LoVo (cell line): ENCODE measurements at regions not wholly inside any gene's neighbourhood (a gene's known extent, or its start where the extent isn't known, plus 50 kb on each side); places are given as distances from the start of the nearest gene placed in this dataset.
"Not testable (repeated sequence)": the region's sequence is repeated elsewhere in the genome, so short reads cannot be mapped to it uniquely, and the experiment has no call there.

Experiments
- DNase-seq: peaks from one replicate; pipeline ENCODE4 v3.0.0-alpha.2; 2016; ENCODE audit warnings: low spot score

DNA sequence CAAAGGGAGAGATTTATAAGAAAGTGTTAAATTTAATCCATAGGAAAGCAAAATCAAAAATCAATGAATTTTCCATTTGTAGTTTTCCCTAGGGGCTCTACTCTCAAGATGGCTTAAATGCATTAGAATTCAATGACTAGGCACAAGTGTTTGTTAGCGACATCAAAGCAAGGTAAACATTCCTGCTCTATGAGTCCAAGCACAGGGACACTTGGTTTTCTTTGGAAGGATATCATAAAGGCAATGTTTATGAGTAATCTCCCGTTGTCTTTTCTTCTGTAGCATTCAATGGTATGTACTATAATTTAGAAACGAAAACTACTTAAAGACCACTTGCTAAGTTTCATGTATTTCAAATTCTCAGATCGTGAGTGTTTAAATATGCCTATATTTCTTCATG, 54.8 kb upstream of the ZNF717 start:
- DNase-seq: not testable (repeated sequence)

DNA sequence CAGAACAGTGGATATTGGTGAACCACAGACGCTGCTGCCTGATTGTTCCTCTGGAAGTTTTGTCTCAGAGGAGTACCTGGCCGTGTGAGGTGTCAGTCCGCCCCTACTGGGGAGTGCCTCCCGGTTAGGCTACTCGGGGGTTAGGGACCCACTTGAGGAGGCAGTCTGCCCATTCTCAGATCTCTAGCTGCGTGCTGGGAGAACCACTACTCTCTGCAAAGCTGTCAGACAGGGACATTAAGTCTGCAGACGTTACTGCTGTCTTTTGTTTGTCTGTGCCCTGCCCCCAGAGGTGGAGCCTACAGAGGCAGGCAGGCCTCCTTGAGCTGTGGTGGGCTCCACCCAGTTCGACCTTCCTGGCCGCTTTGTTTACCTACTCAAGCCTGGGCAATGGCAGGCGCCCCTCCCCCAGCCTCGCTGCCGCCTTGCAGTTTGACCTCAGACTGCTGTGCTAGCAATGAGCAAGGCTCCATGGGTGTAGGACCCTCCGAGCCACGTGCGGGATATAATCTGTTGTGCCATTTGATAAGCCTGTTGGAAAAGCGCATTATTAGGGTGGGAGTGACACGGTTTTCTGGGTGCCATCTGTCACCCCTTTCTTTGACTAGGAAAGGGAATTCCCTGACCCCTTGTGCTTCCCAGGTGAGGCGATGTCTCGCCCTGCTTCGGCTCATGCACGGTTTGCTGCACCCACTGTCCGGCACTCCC, 65.1 kb upstream of the ZNF717 start:
- DNase-seq: not testable (repeated sequence)

DNA sequence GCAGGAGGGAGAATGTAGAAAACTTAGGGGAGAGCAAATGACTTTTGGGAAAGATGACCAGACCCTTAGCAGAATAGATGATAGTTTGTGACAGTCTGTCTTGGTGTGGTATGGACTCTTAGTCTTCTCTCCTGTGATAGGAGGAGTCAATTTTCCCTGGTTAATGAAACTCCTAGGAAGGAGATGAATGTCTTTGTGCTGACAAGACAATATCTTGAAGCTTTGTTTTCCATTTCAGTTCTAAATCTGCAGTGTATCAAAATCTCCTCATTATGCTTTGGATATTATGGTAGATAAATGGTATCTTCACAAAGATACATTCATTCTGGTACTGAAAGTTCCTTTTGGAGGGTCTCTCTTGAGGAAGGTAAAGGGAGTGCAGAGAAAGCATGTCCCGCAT, 77.8 kb upstream of the ZNF717 start:
- no peak for DNase-seq

DNA sequence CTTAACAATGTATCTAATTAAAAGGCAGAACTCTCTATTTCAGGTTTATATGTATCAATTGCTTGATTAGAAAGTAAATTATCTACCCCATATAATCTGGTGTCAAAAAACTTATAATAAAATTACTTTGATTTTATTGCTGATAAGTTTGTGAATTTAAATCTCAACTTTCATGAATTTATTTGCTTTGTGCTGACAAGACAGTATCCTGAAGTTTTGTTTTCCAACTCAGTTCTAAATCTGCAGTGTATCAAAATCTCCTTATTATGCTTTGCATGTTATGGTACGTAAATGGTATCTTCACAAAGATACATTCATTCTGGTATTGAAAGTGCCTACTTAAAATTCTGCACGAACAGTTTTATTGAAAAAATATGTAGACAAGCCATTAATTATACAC, 78.5 kb upstream of the ZNF717 start:
- no peak for DNase-seq

DNA sequence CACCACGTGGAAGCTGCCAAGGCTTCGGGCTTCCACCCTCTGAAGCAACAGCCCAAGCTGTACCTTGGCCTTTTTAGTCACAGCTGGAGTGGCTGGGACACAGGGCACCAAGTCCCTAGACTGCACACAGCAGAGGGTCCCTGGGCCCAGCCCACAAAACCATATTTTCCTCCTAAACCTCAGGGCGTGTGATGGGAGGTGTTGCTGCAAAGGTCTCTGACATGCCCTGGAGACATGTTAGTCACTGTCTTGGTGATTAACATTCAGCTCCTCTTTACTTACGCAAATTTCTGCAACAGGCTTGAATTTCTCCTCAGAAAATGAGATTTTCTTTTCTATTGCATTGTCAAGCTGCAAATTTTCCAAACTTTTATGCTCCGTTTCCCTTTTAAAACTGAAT, 98.4 kb upstream of the ZNF717 start:
- DNase-seq: not testable (repeated sequence)

DNA sequence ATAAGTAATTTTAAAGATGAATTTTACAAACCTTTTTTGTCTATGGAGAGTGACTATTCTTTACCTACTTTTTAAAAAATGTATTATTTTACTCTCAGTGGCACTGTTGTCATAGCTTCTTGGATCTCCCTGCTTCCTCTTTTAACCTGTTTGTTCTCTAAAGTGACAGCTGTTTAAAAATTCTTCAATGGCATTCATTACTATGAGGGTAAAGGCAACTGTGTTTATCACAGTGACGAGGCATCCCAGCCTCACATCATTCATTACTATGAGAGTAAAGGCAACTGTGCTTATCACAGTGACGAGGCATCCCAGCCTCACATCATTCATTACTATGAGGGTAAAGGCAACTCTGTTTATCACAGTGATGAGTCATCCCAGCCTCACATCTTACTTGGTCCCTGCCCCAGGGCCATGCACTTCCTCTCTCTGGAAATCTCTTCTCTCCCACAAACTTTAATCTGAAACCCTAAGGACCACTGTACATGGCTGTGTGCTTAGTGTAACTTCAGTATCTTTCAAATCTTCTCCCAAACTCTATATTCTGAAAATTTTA, 101.7 kb upstream of the ZNF717 start:
- DNase-seq: no peak

DNA sequence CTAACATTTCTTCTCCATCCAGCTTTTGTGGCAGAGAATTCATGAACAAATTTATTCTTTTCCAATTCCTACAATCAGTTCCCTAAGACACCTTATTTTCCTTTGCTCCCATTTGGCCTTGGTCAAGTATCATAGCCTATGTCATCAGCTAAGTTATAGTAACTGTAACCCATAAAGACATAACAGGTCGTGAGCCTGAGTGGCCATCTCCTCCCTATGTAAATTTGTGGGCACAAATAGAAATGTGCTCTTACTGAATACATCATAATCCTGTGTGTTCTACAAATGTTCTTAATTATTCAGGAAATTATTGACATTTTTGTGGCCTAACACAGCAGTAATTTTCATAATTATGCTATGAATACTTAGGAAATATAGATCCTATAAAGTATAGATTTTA, 108.9 kb upstream of the ZNF717 start:
- no peak for DNase-seq

DNA sequence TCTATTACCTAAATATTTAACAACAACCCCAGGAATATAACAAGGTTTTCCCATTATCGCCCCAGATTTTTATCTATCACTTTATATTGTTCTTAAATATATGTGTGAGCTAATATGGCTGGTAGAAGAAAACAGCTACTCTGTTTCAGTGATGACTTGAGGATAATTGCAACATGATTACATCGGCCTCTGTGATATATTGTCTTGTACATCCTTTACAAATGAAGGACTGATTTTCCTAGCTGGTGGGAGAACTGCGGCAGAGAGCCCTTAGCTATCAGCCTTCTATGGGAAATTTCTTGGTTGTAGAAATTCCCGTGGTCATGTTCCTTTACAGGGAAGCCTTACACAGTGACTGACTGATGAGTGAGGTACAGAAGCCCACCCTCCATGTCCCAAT, 110.9 kb upstream of the ZNF717 start:
- no peak for DNase-seq

DNA sequence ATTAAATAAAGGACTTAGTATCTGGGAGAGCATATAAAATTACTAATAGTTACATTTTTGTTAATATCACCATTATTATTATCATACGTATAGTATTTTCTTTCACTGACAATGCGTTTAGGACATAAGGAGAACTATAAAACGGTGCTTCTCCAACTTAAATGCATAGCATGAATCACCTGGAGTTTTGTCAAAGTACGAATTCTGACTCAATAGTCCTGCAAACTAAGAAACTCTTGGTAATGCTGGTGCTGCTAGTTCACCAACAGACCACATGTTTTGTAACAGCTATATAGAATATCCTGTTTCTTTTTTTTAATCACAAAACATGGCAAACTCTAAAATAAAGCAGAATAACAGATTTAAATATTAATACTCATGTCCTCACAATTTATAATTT, 116.1 kb upstream of the ZNF717 start:
- DNase-seq: not testable (repeated sequence)

DNA sequence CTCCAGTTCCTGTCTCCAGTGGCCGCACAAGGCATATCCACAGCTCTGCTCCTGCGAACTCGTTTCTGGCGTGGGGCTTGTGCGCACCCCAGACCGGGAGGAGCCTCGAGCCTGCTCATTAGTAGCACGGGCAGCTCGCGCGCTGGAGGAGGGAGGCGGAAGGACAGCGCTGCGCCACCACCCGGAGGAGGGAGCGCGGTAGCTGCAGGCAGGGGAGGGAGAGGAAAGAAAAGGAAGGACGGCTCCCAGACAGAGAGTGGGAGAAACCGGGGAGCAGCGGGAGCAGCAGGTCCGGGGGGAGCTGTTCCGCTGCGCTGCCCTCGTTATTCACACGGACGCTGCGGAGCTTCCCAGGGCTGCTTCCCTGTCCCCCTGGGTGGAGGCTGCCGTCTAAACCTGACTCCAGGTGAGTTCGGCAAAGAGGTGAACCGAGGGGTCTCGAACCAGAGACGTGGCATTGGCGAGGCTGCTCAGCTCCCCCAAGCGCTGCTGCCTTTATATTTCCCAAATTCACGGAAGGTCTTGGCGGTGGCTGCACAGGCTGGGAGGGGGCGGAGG, 121.3 kb upstream of the ZNF717 start:
- DNase-seq: no peak

DNA sequence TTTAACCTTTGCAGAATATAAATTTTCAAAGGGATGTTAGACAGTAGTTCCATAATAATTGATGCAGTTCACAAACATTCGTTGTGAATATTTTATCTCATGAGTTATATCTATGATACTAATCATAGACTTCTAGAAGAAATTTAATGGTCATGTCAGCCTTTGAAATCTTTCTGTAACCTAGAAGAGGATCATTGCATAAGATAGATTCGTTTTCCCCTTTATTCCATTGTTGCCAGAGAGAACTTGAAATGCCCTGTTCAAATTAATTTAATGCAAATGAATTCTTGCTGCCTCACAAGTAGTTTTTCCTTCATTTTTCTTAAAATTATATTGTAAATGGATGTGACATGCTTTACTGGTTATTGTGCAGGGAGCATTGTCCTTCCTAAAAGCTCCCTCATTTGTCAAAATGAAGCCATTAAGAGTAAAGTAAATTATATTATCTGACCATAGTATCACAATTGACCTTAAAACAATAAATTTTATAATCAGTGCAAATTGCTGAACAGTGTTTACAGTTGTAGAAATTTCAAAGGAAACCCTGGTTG, 128.5 kb upstream of the ZNF717 start:
- DNase-seq: no peak

DNA sequence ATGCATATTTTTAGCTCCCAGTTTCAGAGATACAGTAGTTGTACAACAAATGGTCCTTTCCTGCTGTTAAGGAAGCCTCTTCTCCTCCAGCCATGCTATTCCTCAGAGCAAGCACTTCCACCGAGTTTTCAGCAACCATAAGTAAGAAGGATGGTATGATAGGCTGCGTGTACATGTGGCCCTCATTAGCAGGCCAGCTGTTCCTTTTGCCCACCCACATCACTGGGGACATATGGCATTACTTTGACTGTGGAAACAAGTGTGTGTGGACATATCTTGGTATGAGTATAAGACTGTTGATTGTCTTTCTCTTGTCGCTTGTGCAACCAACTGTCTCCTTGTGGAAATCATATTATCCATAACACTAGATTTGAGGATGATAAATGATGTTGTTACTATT, 129.4 kb upstream of the ZNF717 start:
- not testable (repeated sequence) for DNase-seq

DNA sequence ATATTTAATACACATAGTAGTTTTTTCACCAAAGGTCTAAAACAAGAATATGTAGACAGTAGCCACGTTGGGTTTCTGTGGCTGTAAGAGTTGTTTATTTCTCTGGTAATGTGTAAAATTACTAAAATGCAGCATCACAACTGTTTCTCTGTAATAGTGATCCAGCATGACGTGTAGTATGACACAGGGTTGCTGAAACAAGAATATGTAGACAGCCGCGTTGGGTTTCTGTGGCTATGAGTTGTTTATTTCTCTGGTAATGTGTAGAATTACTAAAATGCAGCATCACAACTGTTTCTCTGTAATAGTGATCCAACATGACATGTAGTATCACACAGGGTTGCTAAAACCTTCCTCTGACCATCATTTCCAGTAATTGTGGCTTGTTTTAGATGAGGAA, 153.6 kb upstream of the ZNF717 start:
- no peak for DNase-seq

DNA sequence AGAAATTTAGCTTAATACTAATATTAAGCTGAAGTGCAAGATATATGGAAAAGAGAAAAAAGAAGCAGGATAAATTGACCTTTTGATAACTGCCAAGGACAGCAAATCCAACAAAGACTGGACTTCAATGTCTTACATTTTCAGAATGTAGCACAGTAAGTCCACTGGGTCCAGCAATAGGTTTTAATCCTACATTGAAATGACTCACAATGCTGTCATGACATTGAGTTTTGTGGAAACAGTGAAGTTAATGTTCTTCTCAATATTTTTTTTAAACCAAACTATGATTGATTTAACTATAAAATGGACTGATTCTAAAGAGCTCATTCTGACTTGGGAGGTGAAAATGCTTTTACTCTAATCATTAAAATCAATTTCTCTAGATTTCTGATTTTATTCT, 166.6 kb upstream of the ZNF717 start:
- no peak for DNase-seq

DNA sequence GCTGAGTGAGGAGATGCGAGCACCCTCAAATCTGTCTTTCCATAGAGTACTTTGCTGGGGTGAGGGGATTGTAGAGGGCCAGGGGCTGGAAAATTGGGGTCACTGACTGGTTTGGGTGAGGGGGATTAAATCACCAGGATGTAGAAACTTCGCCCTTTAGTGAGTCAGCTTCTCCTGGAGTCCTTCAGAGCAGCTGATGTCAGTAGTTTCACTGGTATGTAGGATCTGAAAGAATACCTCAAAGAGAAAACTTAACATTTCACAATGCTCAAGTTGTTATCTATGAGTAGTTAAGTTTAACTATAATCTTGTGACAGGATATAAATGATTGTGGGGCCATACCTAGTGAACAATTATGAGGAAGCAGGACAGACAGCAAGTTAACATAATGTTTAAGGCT, 174.7 kb upstream of the ZNF717 start:
- DNase-seq: not testable (repeated sequence)

DNA sequence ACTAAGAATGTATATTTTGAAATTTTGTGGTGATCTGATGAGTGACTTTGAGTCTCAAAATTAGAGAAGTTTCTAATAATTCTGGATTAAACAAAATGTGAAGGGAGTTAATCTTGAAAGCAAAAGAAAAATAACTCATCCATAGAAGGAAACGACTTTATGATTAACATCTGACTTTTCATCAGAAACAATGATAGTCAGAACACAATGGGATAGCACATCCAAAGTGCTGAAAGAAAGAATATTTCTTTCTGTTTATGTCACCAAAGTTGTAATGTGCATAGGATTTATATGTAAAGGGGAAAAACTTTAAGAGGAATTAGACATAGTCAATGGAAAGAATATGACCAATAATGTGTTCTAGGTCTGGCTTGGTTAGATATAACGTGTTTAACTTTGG, 176.7 kb upstream of the ZNF717 start:
- DNase-seq: not testable (repeated sequence)

DNA sequence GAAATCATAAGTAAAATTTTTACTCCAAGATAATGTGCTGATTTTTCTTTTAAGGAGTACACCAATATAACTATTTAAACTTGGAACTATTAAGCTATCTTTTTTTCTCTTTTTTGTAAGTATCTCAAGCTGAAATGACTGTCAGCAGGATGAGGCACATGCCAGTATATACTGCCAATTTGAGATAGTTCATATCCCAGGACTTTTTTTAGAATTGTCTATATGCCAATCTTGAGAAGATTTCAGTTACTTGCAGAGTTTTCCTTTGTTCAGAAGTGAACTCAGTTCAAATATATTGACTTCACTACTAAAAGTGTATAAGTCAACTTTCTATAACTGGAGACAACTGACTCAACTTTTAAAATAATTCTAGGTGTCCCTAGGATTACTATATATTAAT, 181.7 kb upstream of the ZNF717 start:
- DNase-seq: no peak

DNA sequence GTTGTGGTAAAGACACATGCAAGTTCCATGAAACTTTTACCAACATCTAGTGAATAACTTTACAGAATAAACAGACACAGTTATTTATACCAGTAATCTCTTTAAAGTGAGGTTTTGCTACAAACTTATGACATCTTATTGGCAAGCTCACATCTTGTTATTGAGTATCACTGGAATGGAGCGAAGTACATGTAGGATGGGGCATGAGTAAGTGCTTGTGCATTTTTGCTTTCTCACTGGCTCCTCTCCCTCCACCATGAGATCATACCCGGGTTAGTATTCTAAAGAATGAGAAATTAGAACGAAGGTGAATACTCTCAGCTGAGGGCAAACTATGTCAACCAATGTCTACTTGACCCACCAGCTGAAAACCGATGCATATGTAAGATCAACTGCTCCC, 193.3 kb upstream of the ZNF717 start:
- no peak for DNase-seq

DNA sequence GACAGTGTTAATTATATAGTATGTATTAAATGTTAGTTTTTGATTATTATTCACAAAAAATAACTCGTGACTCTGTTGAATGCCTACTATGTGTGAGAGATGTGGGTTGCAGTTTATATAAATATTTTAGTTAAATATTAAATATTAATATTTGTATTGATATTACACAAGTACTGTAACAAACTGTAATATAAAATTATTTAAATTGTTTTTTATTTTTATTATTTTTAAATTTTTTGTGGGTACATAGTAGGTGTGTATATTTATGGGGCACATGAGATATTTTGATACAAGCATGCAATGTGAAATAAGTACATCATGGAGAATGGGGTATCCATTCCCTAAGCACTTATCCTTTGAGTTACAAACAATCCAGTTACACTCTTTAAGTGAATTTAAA, 196.1 kb upstream of the ZNF717 start:
- DNase-seq: no peak

DNA sequence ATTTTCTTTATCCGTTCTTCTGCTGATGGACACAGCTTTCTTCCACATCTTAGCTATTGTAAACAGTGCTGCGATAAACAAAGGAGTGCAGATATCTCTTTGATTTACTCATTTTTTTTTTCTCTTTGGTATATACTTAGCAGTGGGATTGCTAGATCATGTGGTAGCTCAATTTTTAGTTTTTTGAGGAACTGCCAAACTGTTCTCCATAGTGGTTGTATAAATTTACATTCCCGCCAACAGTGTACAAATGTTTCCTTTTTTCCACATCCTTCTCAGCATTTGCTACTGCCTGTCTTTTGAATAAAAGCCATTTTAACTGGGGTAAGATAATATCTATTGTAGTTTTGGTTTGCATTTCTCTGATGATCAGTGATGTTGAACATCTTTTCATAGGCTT, 196.8 kb upstream of the ZNF717 start:
- DNase-seq: no peak

DNA sequence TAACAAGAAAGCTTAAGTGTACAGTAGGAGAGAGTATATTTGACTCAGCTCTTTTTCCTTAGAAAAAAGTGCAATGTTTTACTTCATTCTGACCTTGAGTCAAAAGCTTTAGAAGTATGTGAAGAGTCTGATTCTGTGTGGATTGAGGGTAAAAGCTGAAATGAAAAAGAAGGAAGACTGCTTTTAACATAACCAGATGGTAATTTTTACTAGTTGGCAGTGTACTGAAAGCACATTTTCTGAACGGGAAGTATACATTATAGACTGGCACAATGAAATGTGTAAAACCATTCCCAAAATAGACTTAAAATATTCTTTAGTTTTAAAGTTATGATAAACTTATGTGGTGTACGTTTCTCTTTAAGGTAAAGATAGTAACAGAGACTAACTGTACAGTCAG, 197.8 kb upstream of the ZNF717 start:
- DNase-seq: no peak

DNA sequence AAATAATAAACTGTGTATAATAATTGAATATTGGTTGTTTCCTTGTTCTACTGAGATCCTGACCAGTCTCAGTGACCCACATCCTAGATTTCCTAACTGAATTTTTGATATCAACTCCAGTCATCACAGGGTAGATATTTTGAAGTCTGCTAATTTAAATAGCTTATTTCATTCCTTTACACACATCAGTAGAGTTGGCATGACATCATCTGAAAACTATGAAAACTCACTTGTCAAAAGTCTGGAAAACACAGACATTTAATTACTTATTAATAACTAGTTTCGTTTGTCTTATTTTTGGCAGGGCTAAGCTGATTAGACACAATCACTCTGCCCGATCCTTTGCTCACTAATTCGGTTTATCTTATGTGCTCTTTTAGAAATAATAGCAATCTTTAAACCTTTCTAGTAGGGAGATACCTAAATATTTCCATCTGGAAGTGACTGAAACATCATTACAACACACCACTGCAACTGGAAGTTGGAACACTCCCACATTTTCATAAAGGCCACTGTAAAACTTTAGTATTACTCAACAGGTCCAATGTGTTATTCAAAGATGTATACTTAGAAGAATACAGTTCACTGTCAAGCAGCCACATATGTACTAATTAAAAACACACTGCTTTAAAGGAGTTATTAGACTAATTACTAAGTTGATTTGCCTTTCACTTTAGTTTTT, 198.4 kb upstream of the ZNF717 start:
- no peak for DNase-seq

DNA sequence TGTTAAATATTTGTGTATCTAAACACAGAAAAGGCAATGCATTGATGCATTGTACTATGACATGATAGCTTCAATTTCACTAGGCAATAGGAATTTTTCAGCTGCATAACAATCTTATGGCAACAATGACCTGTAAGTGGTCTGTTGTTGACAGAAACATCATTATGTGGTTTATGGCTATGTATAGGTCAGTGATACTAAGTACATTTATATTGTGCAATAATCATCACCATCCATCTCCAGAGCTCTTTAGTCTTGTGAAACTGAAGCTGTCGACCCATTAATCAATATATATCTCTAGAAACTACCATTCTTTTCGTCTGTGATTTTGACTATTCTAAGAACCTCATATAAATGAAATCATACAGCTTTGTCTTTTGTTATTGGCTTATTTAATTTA, 200.1 kb upstream of the ZNF717 start:
- DNase-seq: no peak
